Stomach smooth muscle (tissue), 2 donors: ENCODE measurements at regions not wholly inside any gene's neighbourhood (a gene's known extent, or its start where the extent isn't known, plus 50 kb on each side); places are given as distances from the start of the nearest gene placed in this dataset.

Source experiments
- H3K27ac ChIP-seq: one replicate; pipeline ENCODE4 v1.7.0; 2013; ENCODE audit warnings: mild to moderate bottlenecking, low read length, inconsistent platforms
- H3K27me3 ChIP-seq, 2 donors: one replicate each; pipeline ENCODE4 v1.7.0; 2013; ENCODE audit warnings: low read length in 2 of 2; ENCODE audit not compliant: insufficient read depth in 2 of 2, control insufficient read depth in 1 of 2
- H3K36me3 ChIP-seq, 2 donors: one replicate each; pipeline ENCODE4 v1.7.0; 2013; ENCODE audit warnings: low read length in 2 of 2; ENCODE audit not compliant: control insufficient read depth in 2 of 2, insufficient read depth in 2 of 2
- H3K4me1 ChIP-seq: one replicate; pipeline ENCODE4 v1.7.0; 2013; ENCODE audit warnings: low read length; ENCODE audit not compliant: control insufficient read depth, insufficient read depth
- H3K4me3 ChIP-seq, 2 donors: one replicate each; pipeline ENCODE4 v1.7.0; 2013; ENCODE audit warnings: low read length in 2 of 2
- H3K9ac ChIP-seq, 2 donors: one replicate each; pipeline ENCODE4 v1.7.0; 2013; ENCODE audit warnings: low read length in 2 of 2, mild to moderate bottlenecking in 1 of 2
- H3K9me3 ChIP-seq, 2 donors: one replicate each; pipeline ENCODE4 v1.7.0; 2013; ENCODE audit warnings: low read length in 2 of 2; ENCODE audit not compliant: control insufficient read depth in 2 of 2
- donor health status: healthy.
- donor health status: Pancreatic carcinoma.

- H3K27me3 ChIP-seq: no peaks in the 10 kb centered on the region
- H3K4me1 ChIP-seq: no peaks in the 10 kb centered on the region
- no peaks in the 10 kb centered on the region for H3K36me3 ChIP-seq
- H3K27ac ChIP-seq: no peak overlapping the region
- H3K9ac ChIP-seq: no peak overlapping the region
- H3K9me3 ChIP-seq: no peaks in the 10 kb centered on the region
- H3K4me3 ChIP-seq: no peak overlapping the region
These were observed 189.6 kb upstream of the TSHZ3 start for GRCh38 chr19:31538879-31539278.

- Histone ChIP-seq H3K4me3 (no peak overlapping the region), H3K27ac (no peak overlapping the region), H3K27me3 (no peaks in the 10 kb centered on the region), H3K9ac (no peak overlapping the region), H3K9me3 (no peaks in the 10 kb centered on the region), H3K36me3 (no peaks in the 10 kb centered on the region), H3K4me1 (no peaks in the 10 kb centered on the region)
These were observed 190.2 kb upstream of the TSHZ3 start for GRCh38 chr19:31539386-31539785.

GRCh38 chr19:31541396-31541795 is 192.2 kb upstream of the TSHZ3 start:
- no peaks in the 10 kb centered on the region for H3K4me1 ChIP-seq
- H3K36me3 ChIP-seq: no peaks in the 10 kb centered on the region
- no peaks in the 10 kb centered on the region for H3K9me3 ChIP-seq
- H3K27me3 ChIP-seq: peaks cover 0 to 3% of the 10 kb centered on the region in 2 donors
- no peak overlapping the region for H3K9ac ChIP-seq
- H3K27ac ChIP-seq: no peak overlapping the region
- H3K4me3 ChIP-seq: no peak overlapping the region

- no peak overlapping the region for H3K27ac ChIP-seq
- peaks cover 0 to 3% of the 10 kb centered on the region in 2 donors for H3K27me3 ChIP-seq
- no peaks in the 10 kb centered on the region for H3K36me3 ChIP-seq
These were observed 194.2 kb upstream of the TSHZ3 start for GRCh38 chr19:31543456-31543855.

GRCh38 chr19:31545777-31546176 is 196.5 kb upstream of the TSHZ3 start:
- Histone ChIP-seq H3K36me3 (no peaks in the 10 kb centered on the region), H3K4me1 (no peaks in the 10 kb centered on the region), H3K9me3 (no peaks in the 10 kb centered on the region)

More at GRCh38 chr19:31543456-31543855, 194.2 kb upstream of the TSHZ3 start:
- Histone ChIP-seq H3K9ac (no peak overlapping the region), H3K4me1 (no peaks in the 10 kb centered on the region), H3K9me3 (no peaks in the 10 kb centered on the region), H3K4me3 (no peak overlapping the region)

GRCh38 chr19:31546205-31546960 is 197.1 kb upstream of the TSHZ3 start:
- Histone ChIP-seq H3K27me3 (peaks cover 0 to 3% of the 10 kb centered on the region in 2 donors), H3K36me3 (no peaks in the 10 kb centered on the region), H3K4me1 (no peaks in the 10 kb centered on the region), H3K27ac (no peak overlapping the region), H3K9me3 (no peaks in the 10 kb centered on the region), H3K4me3 (no peak overlapping the region), H3K9ac (no peak overlapping the region)

More at GRCh38 chr19:31545777-31546176, 196.5 kb upstream of the TSHZ3 start:
- Histone ChIP-seq H3K4me3 (no peak overlapping the region), H3K27ac (no peak overlapping the region), H3K27me3 (peaks cover 0 to 3% of the 10 kb centered on the region in 2 donors), H3K9ac (no peak overlapping the region)

GRCh38 chr19:31548941-31549340 is 199.7 kb upstream of the TSHZ3 start:
- Histone ChIP-seq H3K4me1 (no peaks in the 10 kb centered on the region), H3K9ac (no peak overlapping the region), H3K4me3 (no peak overlapping the region), H3K36me3 (no peaks in the 10 kb centered on the region), H3K27me3 (peaks cover 0 to 3% of the 10 kb centered on the region in 2 donors), H3K27ac (no peak overlapping the region), H3K9me3 (no peaks in the 10 kb centered on the region)

GRCh38 chr19:31553112-31553845 is 204.0 kb upstream of the TSHZ3 start:
- Histone ChIP-seq H3K4me3 (no peak overlapping the region), H3K4me1 (no peaks in the 10 kb centered on the region), H3K27ac (no peak overlapping the region), H3K27me3 (no peaks in the 10 kb centered on the region), H3K9ac (no peak overlapping the region), H3K36me3 (no peaks in the 10 kb centered on the region), H3K9me3 (no peaks in the 10 kb centered on the region)

GRCh38 chr19:31553846-31554215 is 204.6 kb upstream of the TSHZ3 start:
- Histone ChIP-seq H3K4me1 (no peaks in the 10 kb centered on the region), H3K4me3 (no peak overlapping the region), H3K27me3 (no peaks in the 10 kb centered on the region), H3K36me3 (no peaks in the 10 kb centered on the region), H3K9ac (no peak overlapping the region), H3K9me3 (no peaks in the 10 kb centered on the region), H3K27ac (no peak overlapping the region)

GRCh38 chr19:31554360-31554759 is 205.1 kb upstream of the TSHZ3 start:
- H3K4me1 ChIP-seq: no peaks in the 10 kb centered on the region
- no peaks in the 10 kb centered on the region for H3K36me3 ChIP-seq
- no peak overlapping the region for H3K4me3 ChIP-seq
- H3K27me3 ChIP-seq: no peaks in the 10 kb centered on the region
- H3K9me3 ChIP-seq: peaks cover 0 to 2% of the 10 kb centered on the region in 2 donors
- no peak overlapping the region for H3K27ac ChIP-seq
- no peak overlapping the region for H3K9ac ChIP-seq
